GM18519 (cell line): ENCODE measurements at regions not wholly inside any gene's neighbourhood (a gene's known extent, or its start where the extent isn't known, plus 50 kb on each side); places are given as distances from the start of the nearest gene placed in this dataset.

Source experiments
- ATAC-seq: cut with Tn5 transposase; IDR thresholded peaks from one replicate; pipeline ENCODE4 v1.9.1; 2021; ENCODE audit warnings: mild to moderate bottlenecking, moderate library complexity; ENCODE audit not compliant: unreplicated experiment, low FRiP score

DNA sequence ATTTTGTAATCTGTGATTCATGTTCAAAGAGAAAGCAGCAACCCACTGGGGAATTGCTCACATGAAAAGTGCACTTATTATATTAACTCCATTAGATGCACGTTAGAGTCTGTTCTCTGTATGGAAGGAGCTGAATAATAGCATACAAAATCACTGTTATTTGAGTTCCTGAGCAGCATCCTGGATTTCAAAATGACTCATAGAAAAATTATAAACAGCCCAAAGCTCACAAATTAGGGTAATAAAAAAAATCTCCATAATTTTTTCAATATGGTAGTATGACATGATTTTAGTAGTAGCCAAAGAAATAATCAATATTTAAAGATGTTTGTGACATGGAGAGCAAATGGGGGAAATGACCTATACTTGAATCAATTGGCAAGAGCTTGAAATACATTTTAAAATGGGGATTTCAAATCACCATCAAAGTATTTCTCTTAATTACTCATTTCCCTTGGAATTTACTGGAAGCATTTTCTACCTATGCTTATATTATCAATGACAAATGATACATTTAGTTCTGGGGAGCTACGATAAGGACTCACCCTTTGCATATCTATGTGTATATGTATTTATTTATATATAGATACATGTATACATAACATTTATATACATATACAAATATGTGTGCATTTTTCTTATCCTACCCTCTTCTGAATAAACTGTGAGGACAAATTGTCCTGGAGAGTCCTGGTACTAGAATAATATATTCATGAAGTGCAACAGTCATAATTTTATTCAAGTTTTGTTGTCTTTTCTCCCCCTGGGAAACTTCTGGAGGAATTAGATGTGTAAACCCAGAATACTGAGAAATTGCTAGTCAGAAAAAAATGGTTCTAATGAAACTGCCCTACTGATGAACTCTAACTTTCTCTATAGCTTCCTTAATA, 116.3 kb downstream of the RPL22L1 start:
- no peak for ATAC-seq

DNA sequence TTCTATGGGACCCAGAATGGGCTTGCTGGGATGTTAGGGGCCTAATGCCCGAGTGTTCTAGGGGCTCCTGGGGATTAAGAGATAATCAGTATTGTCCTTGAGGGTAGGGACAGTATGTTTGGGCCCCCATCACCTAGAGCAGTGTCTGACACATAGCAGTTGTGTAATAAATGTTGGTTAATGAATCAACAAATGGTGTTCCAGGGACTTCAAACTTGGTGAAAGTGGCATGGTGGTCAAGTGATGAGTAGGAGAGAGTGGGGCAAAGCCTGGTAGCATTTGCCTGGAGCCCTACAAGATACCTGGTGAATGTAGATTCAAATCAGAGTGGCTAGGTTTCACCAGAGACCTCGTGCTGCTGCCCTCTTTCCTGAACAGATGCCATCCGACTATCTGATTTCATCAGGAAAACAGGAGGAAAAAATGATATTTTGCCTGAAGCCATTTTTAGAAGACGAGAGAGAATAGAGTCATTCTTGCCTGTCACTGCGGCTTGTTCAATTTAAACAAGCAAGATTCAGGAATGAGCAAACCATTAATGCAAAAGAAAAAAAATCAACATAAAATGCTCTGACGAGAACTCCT, 117.3 kb downstream of the RPL22L1 start:
- ATAC-seq, result no peak

GRCh38 chr3:170751899-170752293, 118.1 kb downstream of the RPL22L1 start:
- ATAC-seq, result no peak

GRCh38 chr3:170751083-170751898, 118.7 kb downstream of the RPL22L1 start:
- no peak for ATAC-seq

- no peak for ATAC-seq
Observed at GRCh38 chr3:170750478-170750830, 119.5 kb downstream of the RPL22L1 start.

- ATAC-seq, result no peak
Observed at GRCh38 chr3:170749765-170750477, 120.1 kb downstream of the RPL22L1 start.

DNA sequence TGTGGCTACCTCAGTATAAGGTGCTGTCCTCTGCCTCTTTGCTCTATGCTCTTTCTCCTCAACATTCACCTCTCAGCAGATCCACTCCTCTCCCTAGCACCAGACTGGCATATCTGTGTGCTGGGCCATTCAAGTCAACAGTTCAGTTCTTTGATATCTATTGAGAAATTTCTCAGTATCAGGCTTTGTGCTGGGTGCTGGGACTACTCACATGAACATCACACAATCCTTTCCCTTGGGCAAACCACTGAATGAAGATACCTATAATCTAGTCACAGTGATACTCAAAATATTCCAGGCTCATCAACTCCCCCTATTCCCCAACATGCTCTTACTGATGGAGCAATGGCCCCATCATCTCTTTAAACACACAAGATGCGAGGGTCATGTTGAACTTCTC, 120.8 kb downstream of the RPL22L1 start:
- ATAC-seq, result no peak

GRCh38 chr3:170746175-170746942, 123.6 kb downstream of the RPL22L1 start:
- no peak for ATAC-seq

DNA sequence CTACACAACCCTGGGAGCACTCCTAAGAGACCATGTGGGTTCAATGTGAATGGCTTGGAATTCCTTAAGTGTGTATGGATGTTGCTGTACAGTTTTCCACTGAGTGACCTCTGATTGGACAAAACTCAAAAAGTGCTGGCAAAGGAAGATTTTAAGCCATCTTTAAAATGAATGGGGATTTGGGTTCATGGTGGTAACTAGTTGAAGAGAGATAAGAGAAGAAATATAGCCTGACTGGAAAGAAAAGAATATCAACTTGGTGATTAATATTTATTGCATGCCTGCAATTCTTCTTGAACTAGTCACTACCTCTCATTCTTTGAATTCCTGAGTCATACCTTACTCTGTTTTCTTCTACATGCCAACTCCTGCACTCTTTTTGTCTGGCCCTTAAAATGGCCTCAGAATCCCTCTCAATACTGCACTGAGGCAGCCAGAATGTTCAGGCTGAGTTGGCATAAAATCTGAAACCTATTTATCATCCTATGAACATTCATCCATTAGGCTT, 124.7 kb downstream of the RPL22L1 start:
- no peak for ATAC-seq

DNA sequence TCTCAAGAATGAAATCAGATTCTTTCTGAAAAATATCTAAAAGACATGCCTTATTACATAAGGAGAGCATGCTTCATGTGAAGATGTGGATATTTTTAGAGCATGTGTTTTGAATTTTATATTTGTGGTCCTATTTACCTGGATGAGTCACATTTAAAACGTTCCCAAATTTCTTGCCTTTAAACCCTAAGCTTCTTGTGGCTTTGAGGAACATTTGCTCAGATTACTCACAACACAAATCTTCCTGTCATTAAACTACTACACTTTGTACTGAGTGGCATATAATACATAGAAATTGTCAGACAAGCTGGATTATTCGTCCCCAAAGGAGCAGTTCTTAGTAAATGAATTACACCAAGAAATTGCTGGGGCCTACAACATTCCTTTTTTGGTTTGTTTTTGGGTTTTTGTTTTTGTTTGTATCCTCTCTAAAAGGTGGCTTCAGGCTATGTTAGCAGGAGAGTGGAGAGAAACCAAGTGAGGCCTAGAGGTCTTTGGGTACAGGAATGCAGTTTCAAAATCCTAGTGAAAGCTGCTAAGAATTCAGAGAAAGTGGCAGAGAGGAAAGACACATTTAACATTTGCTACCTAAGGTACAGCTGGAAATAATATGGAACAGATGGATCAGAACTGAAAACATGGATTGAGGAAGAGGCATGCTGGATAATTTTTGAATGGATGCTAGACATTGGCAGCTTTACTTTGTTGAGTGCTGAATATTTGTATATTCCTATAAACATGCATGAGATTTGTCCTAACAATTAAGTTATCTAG, 128.1 kb downstream of the RPL22L1 start:
- ATAC-seq, result no peak

GRCh38 chr3:170740726-170741591, 129.0 kb downstream of the RPL22L1 start:
- ATAC-seq, result no peak

- ATAC-seq, result no peak
Observed at GRCh38 chr3:170740285-170740684, 129.7 kb downstream of the RPL22L1 start.

DNA sequence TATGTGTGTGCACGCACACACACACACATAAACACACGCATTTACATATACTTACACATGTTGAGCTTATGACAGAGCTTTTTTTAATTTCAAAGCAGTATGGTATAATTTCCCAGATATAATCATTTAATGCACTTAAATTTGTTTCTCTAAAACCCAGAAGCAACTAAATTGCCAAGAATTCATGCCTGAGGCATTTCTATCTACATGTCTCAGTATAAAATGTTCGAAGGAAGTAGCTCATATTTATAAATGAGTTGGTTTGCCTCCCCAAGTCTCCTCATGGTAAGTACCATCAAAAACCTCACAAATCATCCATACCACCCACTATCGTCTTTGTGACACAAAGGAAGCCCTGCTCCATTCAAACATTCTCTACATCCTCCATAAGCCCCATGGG, 130.6 kb downstream of the RPL22L1 start:
- no peak for ATAC-seq

GRCh38 chr3:170738766-170739165, 131.2 kb downstream of the RPL22L1 start:
- ATAC-seq, result no peak

DNA sequence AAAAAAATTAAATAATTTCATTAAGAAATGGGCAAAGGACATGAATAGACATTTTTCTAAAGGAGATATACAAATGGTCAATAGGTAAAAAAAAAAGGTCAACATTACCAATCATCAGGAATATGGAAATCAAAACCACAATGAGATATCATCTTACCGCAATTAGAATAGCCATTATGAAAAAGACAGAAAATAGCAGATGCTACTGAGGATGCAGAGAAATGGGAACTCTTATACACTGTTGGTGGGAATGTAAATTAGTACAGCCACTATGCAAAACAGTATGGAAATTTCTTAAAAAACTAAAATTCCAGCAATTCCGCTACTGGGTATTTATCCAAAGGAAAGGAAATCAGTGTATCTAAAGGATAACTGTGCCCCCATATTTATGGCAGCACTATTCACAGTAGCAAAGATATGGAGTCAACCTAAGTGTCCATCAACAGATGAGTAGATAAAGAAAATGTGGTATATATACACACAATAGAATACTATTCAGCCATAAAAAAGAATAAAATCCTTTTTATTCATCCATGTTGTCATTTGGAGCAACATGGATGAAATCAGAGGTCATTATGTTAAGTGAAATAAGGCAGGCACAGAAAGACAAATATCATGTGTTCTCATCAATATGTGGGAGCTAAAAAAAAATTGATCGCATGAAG, 132.4 kb downstream of the RPL22L1 start:
- ATAC-seq, result no peak

GRCh38 chr3:170735821-170736220, 134.2 kb downstream of the RPL22L1 start:
- no peak for ATAC-seq

DNA sequence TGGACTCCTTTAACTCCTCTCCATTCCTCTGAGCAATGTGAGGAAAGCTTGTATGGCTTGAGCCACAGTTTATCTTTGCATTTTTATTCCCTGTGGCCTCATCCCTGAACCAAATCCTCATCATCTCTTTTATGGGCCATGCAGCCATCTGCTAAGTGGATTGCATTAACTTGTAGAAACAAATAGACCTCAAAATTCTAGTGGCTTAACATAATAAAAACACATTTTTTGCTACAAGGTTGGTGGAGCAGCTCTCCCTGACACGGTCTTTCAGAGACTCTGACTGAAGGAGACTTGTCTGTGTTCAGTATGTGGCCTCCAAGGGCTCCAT, 135.3 kb downstream of the RPL22L1 start:
- ATAC-seq, result no peak
